ENCODE measurements at regions not wholly inside any gene's neighbourhood (a gene's known extent, or its start where the extent isn't known, plus 50 kb on each side); places are given as distances from the start of the nearest gene placed in this dataset.

DNA sequence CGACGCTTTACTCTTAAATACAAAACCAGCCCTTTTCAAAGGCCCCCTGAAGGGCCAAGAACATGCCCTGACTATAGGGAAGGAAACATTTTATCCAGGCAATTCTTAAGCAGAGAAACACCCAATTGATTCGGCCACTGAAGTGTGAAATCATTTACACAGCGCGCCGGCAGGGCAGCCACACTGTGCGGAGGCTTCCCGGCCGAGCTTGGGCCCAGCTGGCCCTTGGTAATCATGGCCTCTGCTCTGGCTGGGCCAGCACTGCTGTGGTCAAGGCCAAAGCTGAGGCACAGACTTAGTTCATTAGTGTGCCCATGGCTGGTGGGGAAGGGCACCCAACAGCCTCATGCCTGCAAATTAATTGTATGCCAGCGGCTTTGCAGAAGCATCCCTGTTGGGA, 143.7 kb upstream of the HABP2 start:
- TF ChIP-seq CTBP1 (IDR thresholded peaks at IDR 0.05; ENCODE audit: borderline replicate concordance) (no peak), ZNF384 (IDR thresholded peaks at IDR 0.05) (no peak), BHLHE40 (IDR thresholded peaks at IDR 0.05; ENCODE audit: borderline replicate concordance) (no peak), FOXK2 (IDR thresholded peaks at IDR 0.05) (no peak)

All from HEK293T (cell line).